Fibroblast of skin of back (primary cell): ENCODE measurements at regions not wholly inside any gene's neighbourhood (a gene's known extent, or its start where the extent isn't known, plus 50 kb on each side); places are given as distances from the start of the nearest gene placed in this dataset.
A peak's percentile ranks its signal among the peaks of the same experiment; 100 is the strongest.
"Not testable (repeated sequence)": the region's sequence is repeated elsewhere in the genome, so short reads cannot be mapped to it uniquely, and the experiment has no call there.

ENCODE experiments used
- DNase-seq: peaks from one replicate; pipeline ENCODE4 v3.0.0-alpha.2; 2013

DNA sequence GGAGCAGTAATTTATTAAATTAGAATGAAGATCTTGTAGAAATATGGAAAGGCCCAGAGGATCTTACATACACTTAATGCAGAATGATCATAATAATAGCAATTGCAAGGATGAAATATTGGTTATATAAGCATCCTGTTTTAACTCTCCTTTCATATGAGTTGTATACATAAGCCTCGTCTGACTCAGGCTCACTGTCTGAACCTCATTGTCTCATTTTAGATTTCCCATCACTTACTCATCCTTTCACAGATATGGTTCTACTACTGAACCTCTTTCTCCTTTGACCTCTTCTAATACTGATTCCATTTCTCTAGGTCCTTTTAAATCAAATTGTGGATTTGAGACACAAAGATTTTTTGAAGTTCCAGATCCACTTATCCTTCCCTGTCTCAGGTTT is 277.3 kb upstream of the TRPC5 start:
- peak; percentile 3 for DNase-seq

DNA sequence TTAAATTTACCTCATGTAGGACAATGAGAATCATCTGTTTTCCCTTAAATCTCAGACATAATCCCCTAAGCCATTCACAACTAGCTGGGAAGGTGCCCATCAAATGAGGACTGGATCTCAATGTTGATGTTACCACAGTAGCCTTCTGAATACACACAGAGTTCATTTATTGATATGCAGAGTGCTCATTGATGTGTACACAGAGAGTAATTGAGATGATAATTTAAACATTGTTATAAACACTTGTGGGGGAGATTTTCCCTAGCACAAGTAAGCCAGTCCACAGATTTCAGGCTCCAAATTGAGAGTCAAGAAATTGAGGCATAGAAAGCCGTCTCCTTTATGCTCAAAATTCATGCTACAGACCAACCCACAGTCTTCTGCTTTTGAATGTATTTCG is 273.4 kb upstream of the TRPC5 start:
- DNase-seq = no peak

DNA sequence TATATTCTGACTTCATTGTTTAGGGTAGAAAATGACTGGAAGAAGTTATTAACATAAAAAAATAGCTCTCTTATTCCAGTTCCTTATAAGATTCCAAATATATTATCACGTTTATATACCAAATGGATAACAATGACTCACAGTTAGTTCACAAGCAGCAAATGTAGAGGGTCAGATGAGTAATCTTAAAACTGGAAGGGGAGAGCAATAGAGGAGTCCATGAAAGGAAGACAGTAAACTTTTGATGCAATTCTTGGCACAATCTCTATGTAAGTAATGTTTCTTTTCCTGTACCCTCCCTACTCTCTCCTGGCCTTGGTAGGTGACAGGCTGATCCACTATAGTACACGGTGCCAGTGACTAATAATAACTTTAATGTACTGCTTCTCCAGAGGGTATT is 259.0 kb upstream of the TRPC5 start:
- DNase-seq = peak; percentile 41

DNA sequence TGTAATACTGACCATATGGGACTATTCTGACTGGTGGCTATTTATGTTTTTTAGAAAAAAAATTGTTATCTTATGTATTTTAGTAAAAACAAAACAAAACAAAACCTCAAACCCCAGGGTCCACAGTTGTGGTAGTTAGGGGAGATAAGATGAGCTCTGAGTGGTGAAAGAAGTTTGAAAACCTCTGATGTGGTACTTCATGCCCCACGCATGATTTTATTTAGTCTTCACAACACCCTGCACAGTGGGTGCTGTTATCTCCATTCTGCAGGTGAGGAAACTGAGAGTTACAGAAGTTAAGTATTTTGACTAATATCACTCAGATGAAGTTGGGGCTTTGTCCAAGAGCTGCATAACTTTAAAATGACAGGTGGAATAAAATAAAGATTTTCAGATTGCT is 230.6 kb upstream of the TRPC5 start:
- no peak for DNase-seq

DNA sequence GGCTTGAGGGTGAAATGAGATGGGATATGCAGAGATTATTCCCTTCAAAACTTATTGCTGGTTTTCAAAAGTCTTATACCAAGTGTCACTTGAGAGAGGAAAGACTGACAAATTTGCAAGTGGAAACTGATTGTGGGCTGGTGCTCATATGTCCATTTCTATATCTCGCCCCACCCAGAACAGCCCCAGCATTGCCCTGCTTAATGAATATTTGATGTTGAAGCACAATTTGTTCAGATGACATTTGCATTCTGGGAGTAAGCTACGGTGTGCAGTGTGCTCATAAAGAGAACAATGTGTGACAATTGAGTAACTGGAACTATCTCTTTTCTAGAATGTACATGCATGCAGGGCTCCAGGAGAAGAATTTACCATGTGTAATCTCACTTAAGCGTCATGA is 223.5 kb upstream of the TRPC5 start:
- DNase-seq = no peak

DNA sequence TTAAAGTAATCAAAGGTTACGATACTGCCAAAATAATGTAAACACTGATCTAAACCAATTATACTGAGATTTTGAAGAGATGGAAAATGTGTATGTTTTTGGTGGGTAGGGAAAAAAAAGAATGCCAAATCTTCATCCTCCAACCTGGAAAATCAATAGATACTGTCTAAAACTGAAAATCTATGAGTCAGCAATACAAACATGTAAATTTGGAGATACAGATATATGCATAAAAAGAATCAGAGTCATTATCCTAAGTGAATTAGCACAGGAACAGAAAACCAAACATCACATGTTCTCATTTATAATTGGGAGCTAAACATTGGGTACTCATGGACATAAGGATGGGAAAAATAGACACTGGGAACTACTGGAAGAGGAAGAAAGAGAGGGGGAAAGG is 197.4 kb upstream of the TRPC5 start:
- DNase-seq = no peak

DNA sequence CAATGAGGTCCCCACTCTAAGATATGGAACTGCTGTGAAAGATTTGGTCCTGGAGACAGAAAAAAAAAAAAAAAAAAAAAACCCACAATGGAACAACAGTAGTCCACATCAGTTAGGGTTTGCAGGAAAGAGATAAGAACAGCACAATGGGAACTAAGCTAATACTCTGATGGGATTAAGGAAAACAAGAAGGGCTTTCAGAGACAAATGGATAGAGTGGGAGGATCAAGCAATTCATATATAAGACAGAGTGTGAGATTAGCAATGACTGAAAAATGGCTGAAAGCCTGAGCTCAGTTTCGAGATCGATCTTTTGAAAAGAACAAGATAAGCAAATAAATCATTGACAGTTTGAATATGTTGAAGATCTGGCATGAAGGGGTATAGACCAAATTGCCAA is 188.4 kb upstream of the TRPC5 start:
- no peak for DNase-seq

DNA sequence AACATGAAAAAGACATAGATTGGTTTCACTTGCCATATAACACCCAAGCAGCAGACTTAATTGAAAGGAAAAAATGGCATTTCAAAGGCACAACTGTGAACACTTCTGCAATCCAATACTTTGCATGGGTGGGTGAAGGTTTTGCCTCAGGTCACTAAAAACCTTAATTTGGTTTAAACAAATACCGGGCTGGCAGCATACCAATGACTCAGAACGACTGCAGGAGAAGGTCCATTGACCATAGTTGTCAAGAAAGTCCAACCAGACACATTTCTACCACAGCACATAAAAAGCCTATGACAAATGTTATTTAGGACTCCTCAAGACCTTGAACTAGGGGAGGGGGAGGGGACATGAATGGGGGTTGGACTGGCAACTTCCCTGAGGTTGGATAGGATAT is 183.6 kb upstream of the TRPC5 start:
- DNase-seq = no peak

DNA sequence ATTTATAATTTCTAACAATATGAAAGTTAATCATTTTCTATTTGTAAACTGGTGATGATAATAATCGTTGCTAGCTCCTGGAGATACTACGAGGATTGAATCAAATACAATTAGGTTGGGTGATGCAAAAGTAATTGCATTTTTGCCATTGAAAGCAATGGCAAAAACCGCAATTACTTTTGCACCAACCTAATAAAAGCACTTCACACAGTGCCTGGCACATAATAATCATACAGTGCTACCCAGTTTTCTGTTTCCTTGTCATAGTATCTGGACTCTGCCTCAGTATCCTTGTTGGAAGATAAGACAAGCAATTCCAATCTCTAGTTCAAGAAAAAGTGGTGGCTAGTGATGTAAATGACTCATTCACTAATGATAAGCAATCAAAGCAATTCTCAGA is 176.8 kb upstream of the TRPC5 start:
- no peak for DNase-seq

DNA sequence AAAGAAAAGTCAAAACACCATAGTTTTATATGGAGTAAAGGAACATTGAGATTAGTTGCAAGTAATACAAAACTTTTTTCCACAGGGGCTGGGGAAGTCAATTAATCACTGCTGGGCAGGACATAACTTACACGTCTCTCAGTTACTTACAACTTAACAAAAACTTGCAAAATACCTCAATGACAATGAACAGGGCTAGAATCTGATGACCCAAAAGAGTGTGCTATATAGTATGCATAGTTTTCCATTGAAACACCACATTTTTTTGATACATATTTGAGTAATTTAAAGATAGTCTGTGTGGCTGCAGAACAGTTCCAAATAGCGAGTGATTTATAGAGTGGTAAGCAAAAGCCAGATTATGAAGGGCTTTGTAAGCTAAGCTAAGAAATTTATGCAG is 172.3 kb upstream of the TRPC5 start:
- no peak for DNase-seq

DNA sequence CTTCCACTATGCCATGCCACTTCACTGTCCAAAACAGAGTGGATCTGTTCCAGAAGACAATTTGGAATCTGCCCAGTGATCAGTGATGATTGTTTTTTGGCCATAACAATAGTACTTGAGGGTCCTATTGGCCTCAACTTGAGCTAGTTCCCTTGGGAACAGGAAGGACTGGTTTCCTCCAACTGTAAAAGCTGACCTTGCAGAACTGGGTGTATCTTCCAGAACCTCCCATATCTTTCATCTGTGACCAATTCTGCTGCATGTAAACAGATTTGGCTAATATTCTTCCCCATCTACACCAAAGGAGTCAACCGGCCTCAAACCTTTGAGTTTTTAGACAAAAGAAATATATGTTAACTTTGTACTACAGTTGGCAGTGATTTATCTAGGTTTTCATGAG is 165.1 kb upstream of the TRPC5 start:
- no peak for DNase-seq

DNA sequence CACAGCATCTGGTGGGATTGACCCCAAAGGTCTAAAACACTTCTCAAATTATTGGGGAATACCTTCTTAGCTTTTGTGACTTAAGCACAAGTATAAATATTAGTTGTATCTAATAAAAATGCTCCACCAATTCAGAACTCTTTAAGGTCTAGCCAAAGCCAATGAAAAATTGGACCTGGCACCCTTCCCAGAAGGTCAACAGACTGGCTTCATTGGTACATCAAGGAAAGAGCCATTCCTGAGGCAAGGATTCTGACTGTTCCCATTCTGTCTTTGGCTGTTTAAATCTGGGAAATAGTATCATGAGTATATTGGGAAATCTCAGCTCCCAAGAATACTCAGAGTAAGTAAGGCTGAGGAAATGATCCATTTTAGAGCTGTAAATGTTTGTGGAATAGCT is 153.0 kb upstream of the TRPC5 start:
- DNase-seq = no peak

DNA sequence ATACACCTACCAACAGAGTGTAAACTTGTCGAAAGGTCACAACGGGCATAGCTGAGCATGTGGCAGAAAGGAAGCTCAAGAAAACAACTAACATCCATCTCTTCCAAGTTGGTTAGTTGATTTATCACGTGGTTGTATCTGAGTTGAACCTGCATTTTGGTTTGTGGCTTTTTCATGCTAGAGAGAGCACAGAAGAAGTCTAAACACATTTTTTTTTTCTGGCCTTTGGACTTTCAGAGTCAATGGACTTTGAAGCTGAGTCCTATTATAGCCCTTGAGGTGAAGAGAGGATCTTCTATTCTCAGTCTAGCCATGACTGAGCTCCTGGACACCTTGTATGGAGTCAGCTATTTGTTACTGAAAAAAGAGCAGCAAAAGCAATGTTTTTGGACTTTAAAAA is 150.6 kb upstream of the TRPC5 start:
- DNase-seq = no peak

DNA sequence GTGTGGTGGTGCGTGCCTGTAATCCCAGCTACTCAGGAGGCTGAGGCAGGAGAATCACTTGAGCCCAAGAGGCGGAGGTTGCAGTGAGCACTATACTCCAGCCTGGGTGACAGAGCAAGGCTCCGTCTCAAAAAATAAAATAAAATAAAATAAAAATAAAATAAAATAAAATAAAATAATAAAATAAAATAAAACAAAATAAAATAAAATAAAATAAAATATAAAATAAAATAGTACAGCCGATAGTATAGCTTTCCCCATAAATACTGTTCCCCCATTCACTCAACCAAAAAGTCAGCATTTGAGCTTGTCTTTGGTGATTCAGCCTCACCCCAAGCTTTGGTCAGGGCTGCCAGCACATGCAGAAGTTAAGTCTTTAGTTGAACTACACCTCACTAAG is 144.2 kb upstream of the TRPC5 start:
- DNase-seq = not testable (repeated sequence)

DNA sequence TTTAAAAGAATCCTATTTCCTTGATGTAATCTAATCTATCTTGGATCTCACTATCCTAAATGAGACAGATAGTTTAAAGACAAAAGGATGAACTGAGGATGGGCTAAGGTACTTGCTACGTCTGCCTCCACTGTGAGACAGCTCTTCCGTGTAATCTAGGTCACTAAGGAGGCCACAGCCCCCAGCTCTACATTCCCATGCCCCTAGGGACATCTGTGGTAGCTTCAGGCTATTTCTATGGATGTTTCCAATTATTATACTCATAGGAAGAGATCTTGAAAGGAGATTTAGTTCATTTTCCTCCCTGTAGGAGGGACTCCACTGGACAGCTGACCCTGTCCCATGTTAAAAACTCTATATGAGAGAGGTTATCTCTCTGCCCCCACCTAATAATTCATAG is 140.8 kb upstream of the TRPC5 start:
- DNase-seq = no peak

DNA sequence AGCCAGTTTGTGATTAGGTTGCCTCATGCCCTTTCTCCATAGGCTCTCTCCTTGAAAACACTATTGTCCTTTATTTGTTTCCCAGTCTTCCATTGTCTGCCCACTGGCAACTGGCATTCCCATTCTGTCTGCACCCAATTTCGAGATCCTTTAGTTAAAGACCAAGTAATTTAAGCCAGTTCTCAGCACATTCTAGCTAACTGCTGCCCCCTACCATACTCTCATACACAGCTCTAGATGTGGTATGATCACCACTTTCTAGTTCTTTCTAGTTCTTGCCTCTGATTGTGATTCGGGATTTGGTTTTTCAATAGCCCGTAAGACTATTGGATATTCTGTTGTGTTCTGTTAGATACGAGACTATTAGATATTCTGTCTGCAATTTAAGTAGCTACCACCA is 135.8 kb upstream of the TRPC5 start:
- DNase-seq = no peak

DNA sequence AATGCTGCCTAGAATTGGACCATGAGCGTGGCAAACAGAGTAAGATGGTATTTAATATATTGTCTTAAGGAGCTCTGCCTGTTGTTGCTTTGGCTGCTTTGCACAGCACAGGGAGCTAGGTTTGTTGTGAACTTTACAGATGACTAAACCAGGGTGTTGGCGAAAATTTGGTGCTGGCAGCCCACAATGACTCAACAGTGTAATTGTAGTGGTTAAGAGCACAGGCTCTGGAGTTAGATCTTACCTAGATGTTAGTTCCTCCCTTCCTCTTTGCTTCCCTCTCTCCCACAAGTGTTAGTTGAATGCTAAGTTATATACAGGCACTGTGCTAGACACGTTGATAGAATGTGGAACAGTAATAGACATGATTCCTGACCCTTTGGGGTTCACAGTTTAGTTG is 128.9 kb upstream of the TRPC5 start:
- DNase-seq = peak; percentile 0

DNA sequence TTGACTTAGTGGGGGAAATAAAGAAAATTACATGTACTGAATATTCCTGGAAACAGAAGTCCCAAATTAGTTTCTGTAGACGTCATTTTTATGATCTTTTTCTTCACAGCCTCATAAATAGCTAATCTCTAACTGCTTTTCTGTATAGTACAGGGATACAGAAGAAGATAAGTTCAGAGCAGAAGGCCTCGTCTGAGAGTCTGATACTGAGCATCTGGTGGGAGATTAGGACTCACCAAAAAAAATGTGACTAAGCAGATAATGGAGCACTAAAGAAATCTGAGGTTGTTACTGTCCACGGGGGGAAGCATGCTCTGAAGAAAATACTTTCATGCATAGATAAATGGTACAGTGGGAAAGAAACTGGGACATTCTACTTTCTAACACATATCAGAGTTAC is 115.3 kb upstream of the TRPC5 start:
- no peak for DNase-seq

DNA sequence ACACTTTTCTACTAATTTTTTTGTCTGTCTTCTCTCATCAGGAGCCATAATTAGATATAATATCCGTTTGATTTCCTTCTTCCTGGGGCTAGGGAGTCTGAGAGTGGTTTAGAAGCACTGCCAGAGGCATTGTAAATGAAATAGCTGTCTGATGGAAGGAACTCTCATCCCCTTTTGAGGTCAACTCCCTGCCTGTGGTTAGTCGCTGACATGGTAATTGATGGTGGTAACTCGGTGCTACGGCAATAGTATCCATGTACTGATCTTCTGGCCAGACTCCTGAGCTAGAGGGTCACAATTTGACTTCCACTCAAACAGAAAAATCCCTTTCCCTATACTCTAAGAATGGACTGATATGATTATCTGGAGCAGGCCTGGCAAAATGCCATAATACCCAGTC is 108.1 kb upstream of the TRPC5 start:
- DNase-seq = no peak

DNA sequence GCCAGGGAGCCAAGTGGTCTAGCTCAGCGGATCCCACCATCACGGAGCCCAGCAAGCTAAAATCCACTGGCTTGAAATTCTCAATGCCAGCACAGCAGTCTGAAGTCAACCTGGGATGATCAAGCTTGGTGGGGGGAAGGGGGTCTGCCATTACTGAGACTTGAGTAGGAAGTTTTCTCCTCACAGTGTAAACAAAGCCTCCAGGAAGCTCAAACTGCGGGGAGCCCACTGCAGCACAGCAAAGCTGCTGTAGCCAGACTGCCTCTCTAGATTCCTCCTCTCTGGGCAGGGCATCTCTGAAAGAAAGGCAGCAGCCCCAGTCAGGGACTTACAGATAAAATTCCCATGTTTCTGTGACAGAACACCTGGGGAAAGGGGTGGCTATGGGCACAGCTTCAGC is 98.8 kb upstream of the TRPC5 start:
- not testable (repeated sequence) for DNase-seq

DNA sequence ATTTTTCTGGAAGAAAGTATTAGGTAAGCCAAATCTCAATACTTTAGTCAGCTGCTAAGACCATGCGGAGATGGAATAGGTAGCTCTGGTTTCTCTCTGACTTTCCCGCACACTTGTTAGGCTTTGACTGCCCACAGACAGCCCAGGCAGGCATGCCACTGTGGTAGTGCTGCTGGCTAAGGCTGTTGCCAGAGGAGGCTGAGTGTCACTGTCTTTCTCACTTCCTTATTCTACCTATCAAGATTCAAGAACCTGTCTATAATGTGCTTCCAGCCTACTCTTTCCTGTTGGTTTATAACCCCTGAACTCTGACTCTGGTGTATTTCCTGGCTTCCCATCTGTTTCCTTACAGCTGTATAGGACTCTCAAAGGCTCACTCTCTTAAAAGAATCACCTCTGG is 81.8 kb upstream of the TRPC5 start:
- no peak for DNase-seq

DNA sequence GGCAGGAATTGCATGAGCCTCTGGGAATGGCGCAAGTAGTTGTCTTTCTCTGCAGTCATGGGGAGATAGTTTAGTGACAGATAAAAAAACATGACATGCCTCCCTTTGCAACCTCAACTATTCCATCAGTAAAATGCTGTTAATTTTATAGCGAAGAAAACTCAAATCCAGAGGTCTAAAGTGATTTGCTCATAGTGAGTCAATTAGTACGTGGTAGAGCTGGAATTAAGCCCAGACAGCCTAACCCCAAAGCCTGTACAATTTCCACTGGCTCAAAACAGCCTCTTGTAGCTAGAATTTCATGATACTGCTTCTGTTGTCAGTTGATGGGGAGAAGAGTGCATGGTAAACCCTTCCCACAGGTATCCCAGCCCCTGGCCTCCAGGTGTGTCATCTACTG is 81.3 kb upstream of the TRPC5 start:
- no peak for DNase-seq

DNA sequence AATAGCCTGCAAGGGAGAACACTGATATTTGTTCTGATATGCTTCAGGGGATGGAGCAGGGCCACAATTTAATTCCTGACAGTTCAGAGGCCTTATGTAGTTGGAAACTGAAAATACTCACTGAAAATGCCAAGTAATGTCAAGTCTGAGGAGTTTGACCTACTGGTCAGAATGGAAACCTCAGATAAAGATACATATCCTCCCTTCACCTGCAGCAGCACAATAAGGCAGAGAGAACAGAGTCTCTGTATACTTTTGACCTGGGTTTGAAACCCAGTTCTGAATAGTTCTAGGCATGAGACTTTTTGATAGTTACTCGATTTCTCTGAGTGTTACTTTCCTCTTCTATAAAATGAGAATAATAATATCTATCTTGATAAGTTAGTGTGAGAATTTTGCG is 65.8 kb upstream of the TRPC5 start:
- DNase-seq = no peak

DNA sequence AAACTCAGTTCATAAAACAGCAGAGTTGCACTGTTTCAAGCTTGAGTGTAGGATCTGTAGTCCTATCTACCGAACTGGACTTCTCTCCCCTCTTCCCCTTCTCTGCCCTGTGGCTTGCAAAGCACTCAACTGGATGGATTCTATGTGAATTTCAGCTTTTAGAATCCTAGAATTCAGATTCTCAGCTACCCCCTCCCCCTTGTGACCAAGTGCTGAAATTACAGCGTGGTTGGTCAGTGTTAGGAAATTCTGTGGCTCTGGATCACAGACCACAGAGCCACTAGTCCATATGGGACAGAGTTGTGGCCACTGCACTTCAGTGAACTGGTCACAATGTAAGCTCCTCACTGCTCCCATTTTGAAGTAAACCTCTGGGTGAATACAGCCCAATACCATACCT is 64.6 kb upstream of the TRPC5 start:
- DNase-seq = peak; percentile 0

DNA sequence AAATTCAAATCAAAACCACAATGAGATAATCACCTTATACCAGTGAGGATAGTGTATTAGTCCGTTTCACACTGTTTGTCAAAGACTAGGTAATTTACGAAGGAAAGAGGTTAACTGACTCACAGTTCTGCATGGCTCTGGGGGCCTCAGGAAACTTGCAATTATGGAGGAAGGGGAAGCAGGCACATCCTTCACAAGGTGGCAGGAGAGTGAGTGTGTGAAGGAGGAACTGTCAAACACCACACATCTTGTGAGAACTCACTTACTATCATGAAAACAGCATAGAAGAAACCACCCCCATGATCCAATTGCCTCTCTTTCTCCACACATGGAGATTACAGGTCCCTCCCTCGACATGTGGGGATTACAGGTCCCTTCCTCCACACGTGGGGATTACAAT is 54.7 kb upstream of the TRPC5 start:
- DNase-seq = no peak
